ENCODE measurements at regions not wholly inside any gene's neighbourhood (a gene's known extent, or its start where the extent isn't known, plus 50 kb on each side); places are given as distances from the start of the nearest gene placed in this dataset.
A peak's percentile ranks its signal among the peaks of the same experiment; 100 is the strongest.

DNA sequence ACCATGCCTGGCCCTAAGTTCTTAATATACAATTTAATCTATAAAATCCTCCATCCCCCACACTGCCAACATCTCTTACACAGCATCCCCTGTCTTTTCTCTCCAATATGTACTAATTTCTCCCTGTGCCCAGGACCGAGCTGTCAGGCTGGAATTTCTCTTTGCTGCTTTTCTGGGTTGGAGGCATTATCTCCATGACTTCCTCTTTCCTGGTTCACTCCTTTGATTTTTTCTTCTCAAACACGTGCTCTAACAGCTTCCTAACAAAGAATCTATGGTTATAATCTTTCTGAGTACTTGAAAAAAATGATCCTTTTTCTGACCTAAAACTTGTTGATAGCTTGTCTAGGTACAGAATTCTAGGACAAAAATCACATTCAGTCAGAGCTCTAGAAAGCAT, 112.8 kb downstream of the C1D start:
- no peak for DNase-seq (ENCODE audit: low spot score in 2 of 2)
- H3K4me3 ChIP-seq (ENCODE audit: low read depth, poor library complexity, severe bottlenecking) = no peak overlapping the region
- whole genome bisulfite sequencing, 2 donors = 66 to 82% methylated on average over 2 of the region's 2 CpGs
- intact Hi-C loops (cut with DNase I; ENCODE audit: low total_unique reads) = no loop called here
- TF ChIP-seq, protein P1, sequence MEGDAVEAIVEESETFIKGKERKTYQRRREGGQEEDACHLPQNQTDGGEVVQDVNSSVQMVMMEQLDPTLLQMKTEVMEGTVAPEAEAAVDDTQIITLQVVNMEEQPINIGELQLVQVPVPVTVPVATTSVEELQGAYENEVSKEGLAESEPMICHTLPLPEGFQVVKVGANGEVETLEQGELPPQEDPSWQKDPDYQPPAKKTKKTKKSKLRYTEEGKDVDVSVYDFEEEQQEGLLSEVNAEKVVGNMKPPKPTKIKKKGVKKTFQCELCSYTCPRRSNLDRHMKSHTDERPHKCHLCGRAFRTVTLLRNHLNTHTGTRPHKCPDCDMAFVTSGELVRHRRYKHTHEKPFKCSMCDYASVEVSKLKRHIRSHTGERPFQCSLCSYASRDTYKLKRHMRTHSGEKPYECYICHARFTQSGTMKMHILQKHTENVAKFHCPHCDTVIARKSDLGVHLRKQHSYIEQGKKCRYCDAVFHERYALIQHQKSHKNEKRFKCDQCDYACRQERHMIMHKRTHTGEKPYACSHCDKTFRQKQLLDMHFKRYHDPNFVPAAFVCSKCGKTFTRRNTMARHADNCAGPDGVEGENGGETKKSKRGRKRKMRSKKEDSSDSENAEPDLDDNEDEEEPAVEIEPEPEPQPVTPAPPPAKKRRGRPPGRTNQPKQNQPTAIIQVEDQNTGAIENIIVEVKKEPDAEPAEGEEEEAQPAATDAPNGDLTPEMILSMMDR (IDR thresholded peaks at IDR 0.05) = no peak
- TF ChIP-seq POLR2A (IDR thresholded peaks at IDR 0.05) = no peak

- no peak for TF ChIP-seq POLR2A (IDR thresholded peaks at IDR 0.05)
- TF ChIP-seq, protein P1 (IDR thresholded peaks at IDR 0.05) = no peak
- H3K4me3 ChIP-seq (ENCODE audit: low read depth, poor library complexity, severe bottlenecking) = no peak overlapping the region
- intact Hi-C loops (cut with DNase I; ENCODE audit: low total_unique reads) = no loop called here
- WGBS, 2 donors = 59 to 64% methylated on average over 2 of the region's 2 CpGs
- DNase-seq (ENCODE audit: low spot score in 2 of 2) = no peak
Observed at GRCh38 chr2:67950919-67951318, 111.9 kb downstream of the C1D start.

DNA sequence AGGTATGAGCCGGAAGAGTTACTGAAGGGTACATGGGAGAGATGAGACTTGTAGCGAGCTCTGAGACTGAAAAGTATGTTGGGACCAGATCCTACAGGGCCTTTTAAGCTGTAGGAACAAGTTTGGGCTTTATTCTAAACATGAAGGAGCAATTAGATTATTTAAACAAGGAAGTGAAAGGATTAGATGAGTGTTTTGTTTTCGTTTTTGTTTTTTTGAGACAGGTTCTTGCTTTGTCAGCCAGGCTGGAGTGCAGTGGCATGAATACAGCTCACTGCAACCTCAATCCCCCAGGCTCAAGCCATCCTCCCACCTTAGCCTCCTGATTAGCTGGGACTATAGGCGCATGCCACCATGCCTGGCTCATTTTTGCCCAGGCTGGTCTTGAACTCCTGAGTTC, 110.7 kb downstream of the C1D start:
- TF ChIP-seq, protein P1 (IDR thresholded peaks at IDR 0.05) = no peak
- TF ChIP-seq POLR2A (IDR thresholded peaks at IDR 0.05) = no peak
- no peak for DNase-seq (ENCODE audit: low spot score in 2 of 2)
- H3K4me3 ChIP-seq (ENCODE audit: low read depth, poor library complexity, severe bottlenecking) = no peak overlapping the region
- 70 to 77% methylated on average over 4 of the region's 4 CpGs for WGBS, 2 donors
- intact Hi-C loops (cut with DNase I; ENCODE audit: low total_unique reads) = no loop called here

DNA sequence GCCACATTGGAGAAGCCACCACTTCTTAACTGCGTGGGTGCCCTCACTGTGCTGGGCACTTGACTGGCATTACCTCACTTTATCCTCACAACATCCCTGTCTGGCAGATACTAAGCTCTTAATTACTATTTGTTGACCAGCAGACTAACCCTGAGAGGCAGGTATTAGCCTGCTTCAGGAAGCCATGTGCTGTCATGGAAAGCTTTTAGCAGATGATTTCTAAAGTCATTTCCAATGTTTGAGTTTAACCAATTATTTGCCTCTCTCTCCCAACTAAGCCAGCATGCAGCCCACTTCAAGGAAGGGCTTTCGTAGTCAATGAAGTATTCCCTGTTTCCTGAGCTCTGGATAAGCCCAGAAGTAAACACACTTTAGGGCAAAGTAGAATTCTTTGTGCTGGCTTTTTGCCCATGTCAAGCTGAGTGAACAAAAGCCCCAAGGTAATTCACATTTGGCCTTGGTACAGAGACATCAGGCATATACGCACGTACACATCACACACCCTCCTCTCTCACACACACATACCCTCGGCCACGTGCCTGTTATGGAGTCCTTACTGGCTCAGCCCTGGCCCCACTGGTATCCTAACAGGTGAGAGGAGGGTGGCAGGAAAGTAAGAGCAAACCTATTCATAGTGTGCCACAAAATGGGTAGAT, 108.6 kb downstream of the C1D start:
- TF ChIP-seq, protein P1 (IDR thresholded peaks at IDR 0.05) = no peak
- TF ChIP-seq POLR2A (IDR thresholded peaks at IDR 0.05) = no peak
- peak in 1 of 2 donors; percentile 44 for DNase-seq (ENCODE audit: low spot score in 2 of 2)

DNA sequence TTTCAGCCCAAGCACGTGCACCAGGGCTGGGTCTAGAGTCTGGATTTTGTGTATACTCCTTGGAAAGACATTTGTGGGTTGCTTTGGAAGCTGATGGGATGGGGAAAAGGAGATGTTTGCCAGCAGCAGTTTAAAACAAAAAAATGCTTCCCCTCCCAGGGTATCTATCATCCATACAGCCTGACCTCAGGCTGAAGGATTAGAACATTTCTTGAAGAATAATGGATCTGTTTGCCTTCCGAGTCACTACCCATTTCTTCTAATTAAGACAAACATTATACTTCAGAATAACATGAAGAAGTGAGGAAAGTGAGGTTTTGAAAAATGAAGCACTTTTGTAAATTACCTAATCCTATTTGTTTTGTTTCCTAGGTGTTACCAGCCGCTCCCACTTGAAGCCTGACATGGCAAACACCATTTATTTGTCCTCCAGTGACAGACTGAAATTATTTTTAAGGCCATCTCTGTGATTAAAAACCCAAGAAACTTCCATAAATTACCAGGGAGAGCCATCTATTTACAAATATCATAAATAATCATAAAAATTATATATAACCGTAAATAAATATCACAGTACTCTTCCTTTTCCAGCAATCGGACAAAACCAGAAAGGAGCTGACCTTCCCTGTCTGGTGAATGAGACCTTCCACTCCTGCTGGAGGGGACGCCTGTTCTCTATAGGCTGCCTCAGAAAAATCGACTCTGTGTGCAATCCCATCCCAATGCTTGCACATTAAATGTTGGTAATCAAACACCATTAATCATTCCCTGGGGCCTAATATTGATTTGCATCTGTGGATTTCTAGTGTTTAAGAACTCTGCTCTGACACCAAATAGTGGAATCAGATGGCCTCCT, 106.8 kb downstream of the C1D start:
- WGBS, 2 donors = 84 to 85% methylated on average over 7 of the region's 7 CpGs
- DNase-seq (ENCODE audit: low spot score in 2 of 2) = no peak
- TF ChIP-seq, protein P1 (IDR thresholded peaks at IDR 0.05) = no peak
- TF ChIP-seq POLR2A (IDR thresholded peaks at IDR 0.05) = no peak
- H3K4me3 ChIP-seq (ENCODE audit: low read depth, poor library complexity, severe bottlenecking) = no peak overlapping the region
- intact Hi-C loops (cut with DNase I; ENCODE audit: low total_unique reads) = no loop called here

More for the DNA sequence above, 108.6 kb downstream of the C1D start:
- no peak overlapping the region for H3K4me3 ChIP-seq (ENCODE audit: low read depth, poor library complexity, severe bottlenecking)
- intact Hi-C loops (cut with DNase I; ENCODE audit: low total_unique reads) = no loop called here
- WGBS, 2 donors = 42 to 46% methylated on average over 6 of the region's 6 CpGs

Measured in lower leg skin (tissue), 4 donors.